ENCODE measurements at regions not wholly inside any gene's neighbourhood (a gene's known extent, or its start where the extent isn't known, plus 50 kb on each side); places are given as distances from the start of the nearest gene placed in this dataset.
A peak's percentile ranks its signal among the peaks of the same experiment; 100 is the strongest.

DNA sequence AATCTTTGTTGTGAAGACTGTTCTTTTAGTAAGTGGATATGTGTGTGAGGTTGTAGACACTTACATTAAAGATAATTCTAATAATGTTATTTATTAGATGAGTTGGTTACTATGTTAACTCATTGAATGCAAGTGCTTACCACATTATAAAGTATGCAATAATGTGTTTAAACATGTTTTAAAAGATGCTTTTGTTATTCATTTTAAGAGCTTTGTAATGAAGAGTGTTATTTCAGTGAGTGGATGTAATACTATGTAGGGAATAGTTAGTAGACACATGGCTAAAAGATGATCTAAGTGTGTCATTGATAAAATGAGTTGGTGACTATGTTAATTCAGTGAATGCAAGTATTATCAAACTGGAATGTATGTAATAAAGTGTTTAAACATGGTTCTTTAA, 70.0 kb upstream of the VOPP1 start:
- Mint-ChIP-seq H3K4me3 (no peak overlapping the region), H3K9me3 (no peaks in the 10 kb centered on the region), H3K27me3 (no peaks in the 10 kb centered on the region), H3K36me3 (ENCODE audit: insufficient read depth) (peaks cover 2% of the 10 kb centered on the region), H3K27ac (ENCODE audit: low read depth) (peak overlapping the region; percentile 62), H3K4me1 (peaks cover 10% of the 10 kb centered on the region)
- no peak for ATAC-seq (replicated peaks; ENCODE audit: extremely low read depth, poor library complexity, severe bottlenecking)
- no peak for DNase-seq (ENCODE audit: low spot score in 2 of 2)

DNA sequence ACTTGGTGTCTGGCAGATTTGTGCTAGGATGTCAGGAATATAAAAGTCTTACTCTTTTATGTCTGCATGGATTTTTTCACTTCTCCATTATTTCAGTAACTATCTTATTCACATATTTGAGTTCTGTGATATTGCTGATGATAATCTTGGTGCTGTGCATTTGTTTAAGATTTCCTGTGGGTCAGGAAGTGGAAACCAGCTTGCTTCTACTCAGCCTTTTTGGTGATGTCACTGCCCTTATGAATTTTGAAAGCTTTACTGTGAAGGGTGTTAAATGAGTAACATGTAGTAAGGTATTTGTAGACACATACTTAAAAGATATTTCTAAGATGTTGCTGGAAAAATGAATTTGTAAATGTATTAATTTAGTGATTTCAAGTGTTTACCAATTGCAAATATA, 69.5 kb upstream of the VOPP1 start:
- peaks cover 1% of the 10 kb centered on the region for H3K27me3 Mint-ChIP-seq
- peaks cover 10% of the 10 kb centered on the region for H3K4me1 Mint-ChIP-seq
- DNase-seq (ENCODE audit: low spot score in 2 of 2) (no peak), ATAC-seq (replicated peaks; ENCODE audit: extremely low read depth, poor library complexity, severe bottlenecking) (peak; percentile 72)
- no peak overlapping the region for H3K27ac Mint-ChIP-seq (ENCODE audit: low read depth)
- H3K9me3 Mint-ChIP-seq, result no peaks in the 10 kb centered on the region
- no peak overlapping the region for H3K4me3 Mint-ChIP-seq
- H3K36me3 Mint-ChIP-seq (ENCODE audit: insufficient read depth), result peaks cover 2% of the 10 kb centered on the region

DNA sequence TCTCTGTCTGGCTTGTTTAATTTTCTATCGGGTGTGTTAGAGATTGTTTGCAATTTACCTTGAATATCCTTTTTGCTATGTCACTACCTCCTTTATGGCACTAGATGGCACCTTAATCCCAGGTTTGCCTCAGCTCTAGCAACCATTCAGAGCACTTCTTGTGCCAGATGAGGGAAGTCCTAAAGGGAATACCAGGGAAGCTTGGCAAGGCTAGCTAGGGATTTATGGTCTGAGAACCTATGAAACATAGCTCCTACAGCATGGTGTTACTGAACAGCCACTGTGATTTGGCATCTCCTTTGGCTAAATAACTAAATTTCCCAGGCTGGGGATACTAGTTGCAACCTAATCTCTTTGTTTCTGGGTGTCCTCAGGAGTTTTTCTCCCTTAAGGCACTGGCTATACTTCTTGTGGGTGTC, 69.0 kb upstream of the VOPP1 start:
- no peak overlapping the region for H3K27ac Mint-ChIP-seq (ENCODE audit: low read depth)
- H3K36me3 Mint-ChIP-seq (ENCODE audit: insufficient read depth), result peaks cover 2% of the 10 kb centered on the region
- H3K9me3 Mint-ChIP-seq, result no peaks in the 10 kb centered on the region
- peaks cover 7% of the 10 kb centered on the region for H3K27me3 Mint-ChIP-seq
- DNase-seq (ENCODE audit: low spot score in 2 of 2) (no peak), ATAC-seq (replicated peaks; ENCODE audit: extremely low read depth, poor library complexity, severe bottlenecking) (peak; percentile 72)
- H3K4me3 Mint-ChIP-seq, result no peak overlapping the region
- peaks cover 10% of the 10 kb centered on the region for H3K4me1 Mint-ChIP-seq

DNA sequence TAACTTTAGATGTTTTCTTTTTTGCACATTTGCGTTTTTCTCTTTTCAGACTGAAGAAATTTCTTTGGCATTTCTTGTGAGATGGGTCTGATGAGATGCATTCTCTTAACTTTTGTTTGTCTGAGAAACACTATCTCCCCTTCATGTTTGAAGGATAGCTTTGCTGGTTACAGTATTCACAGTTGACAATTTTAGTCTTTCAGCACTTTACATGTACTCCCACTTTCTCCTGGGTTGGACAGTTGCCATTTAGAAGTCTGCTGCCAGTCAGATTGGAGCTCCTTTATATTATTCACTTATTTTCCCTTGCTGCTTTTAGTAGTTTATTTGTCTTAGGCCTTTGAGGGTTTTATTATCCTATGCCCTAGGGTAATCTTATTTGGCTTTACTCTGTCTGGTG, 67.3 kb upstream of the VOPP1 start:
- H3K27me3 Mint-ChIP-seq, result peaks cover 11% of the 10 kb centered on the region

DNA sequence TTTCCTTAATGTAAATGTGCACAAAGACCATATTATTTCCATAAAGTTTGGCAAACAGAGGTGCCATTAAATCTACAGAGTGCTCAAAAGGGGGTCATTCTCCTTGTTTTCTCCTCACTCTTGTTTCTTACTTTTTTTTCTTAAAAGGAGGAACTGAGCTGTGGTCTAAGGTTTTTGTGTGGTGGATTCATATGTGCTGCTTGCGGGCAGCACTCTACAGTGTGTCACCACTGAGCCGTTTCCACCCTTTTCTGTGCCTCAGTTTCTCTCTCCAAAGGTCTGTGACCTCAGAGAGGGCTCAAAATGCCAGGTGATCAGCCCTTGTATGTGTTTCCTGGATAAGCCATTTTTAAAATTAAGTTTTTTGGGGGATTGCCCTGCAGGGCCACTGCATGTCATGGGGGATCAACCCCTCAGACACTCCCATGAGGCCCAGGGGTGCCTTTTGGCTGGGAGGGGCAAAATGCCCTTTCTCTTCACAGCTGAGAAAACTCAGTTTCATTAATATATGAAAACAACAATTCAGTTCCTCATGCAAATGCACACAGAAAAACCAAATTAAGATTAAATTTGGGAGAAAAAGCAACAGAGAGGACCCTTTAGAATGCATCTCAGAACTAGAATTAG, 56.9 kb upstream of the VOPP1 start:
- Mint-ChIP-seq H3K36me3 (ENCODE audit: insufficient read depth) (no peaks in the 10 kb centered on the region), H3K9me3 (no peaks in the 10 kb centered on the region), H3K4me3 (no peak overlapping the region), H3K27me3 (peaks cover 21% of the 10 kb centered on the region), H3K27ac (ENCODE audit: low read depth) (no peak overlapping the region), H3K4me1 (no peaks in the 10 kb centered on the region)
- no peak for DNase-seq (ENCODE audit: low spot score in 2 of 2)
- no peak for ATAC-seq (replicated peaks; ENCODE audit: extremely low read depth, poor library complexity, severe bottlenecking)

More for the DNA sequence above, 67.3 kb upstream of the VOPP1 start:
- ATAC-seq (replicated peaks; ENCODE audit: extremely low read depth, poor library complexity, severe bottlenecking) (no peak), DNase-seq (ENCODE audit: low spot score in 2 of 2) (no peak)
- Mint-ChIP-seq H3K4me1 (peaks cover 10% of the 10 kb centered on the region), H3K9me3 (no peaks in the 10 kb centered on the region), H3K27ac (ENCODE audit: low read depth) (no peak overlapping the region), H3K36me3 (ENCODE audit: insufficient read depth) (peaks cover 2% of the 10 kb centered on the region), H3K4me3 (no peak overlapping the region)

DNA sequence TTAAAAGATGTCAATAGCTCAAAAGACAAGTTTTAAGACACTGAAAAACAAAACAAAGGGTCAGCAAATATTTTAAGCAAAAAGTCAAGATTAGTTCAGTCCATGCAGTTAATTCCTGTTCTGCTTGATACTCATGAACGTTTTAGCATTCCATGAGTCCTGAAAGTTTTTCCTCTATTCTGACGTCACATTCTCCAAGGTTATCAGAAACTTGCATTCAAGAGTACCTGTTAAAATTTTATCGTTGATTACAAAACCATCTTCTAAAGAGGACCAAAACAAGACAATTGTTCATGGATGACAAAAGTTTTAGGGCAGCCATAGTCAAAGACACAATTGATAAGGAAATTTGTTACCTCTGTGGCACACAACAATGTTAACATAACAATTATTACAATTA, 52.5 kb upstream of the VOPP1 start:
- no peaks in the 10 kb centered on the region for H3K9me3 Mint-ChIP-seq
- DNase-seq (ENCODE audit: low spot score in 2 of 2), result no peak
- no peak overlapping the region for H3K4me3 Mint-ChIP-seq
- no peak overlapping the region for H3K27ac Mint-ChIP-seq (ENCODE audit: low read depth)
- peaks cover 30% of the 10 kb centered on the region for H3K27me3 Mint-ChIP-seq
- no peaks in the 10 kb centered on the region for H3K4me1 Mint-ChIP-seq
- no peaks in the 10 kb centered on the region for H3K36me3 Mint-ChIP-seq (ENCODE audit: insufficient read depth)
- ATAC-seq (replicated peaks; ENCODE audit: extremely low read depth, poor library complexity, severe bottlenecking), result no peak

DNA sequence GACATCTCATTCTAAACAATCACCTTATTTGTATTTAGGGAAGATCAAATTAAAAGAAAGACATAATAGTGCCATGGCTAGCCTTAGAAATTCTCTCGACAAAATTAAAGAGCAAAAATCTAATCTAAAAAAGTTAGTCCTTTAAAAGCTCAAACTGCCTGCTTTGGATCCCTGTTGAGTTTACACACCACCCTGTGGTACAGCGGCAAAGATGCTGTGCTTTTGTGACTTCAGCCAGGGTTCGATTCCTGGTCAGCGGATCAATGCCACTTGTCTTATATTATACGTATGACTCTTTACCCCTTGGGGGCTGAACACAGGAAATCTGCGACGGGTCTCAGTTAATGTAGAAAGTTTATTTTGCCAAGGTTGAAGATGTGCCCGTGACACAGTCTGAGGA, 51.3 kb upstream of the VOPP1 start:
- H3K27me3 Mint-ChIP-seq, result peaks cover 29% of the 10 kb centered on the region
- H3K9me3 Mint-ChIP-seq, result no peaks in the 10 kb centered on the region
- DNase-seq (ENCODE audit: low spot score in 2 of 2) (no peak), ATAC-seq (replicated peaks; ENCODE audit: extremely low read depth, poor library complexity, severe bottlenecking) (no peak)
- H3K4me3 Mint-ChIP-seq, result no peak overlapping the region
- H3K4me1 Mint-ChIP-seq, result no peaks in the 10 kb centered on the region
- no peaks in the 10 kb centered on the region for H3K36me3 Mint-ChIP-seq (ENCODE audit: insufficient read depth)
- no peak overlapping the region for H3K27ac Mint-ChIP-seq (ENCODE audit: low read depth)

DNA sequence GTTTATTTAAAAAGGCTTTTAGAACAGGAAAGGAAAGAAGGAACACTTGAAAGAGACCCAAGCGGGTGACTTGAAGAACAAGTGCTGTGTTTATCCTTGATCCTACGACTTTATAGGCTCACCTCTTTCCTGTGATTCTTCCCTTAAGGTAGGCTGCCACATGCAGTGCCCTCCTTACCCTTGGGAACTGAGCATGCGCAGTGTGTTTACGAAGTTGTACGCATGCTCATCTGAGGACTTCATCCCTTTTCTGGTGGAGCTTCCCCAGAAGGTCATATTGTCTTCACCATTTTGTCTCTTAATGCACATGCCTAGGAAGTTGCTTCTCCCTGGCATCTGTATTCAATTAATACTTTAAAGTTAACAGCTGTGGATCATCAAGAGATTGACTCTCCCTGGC, 49.9 kb upstream of the VOPP1 start:
- DNase-seq (ENCODE audit: low spot score in 2 of 2) (no peak), ATAC-seq (replicated peaks; ENCODE audit: extremely low read depth, poor library complexity, severe bottlenecking) (no peak)
- Mint-ChIP-seq H3K4me3 (no peak overlapping the region), H3K4me1 (no peaks in the 10 kb centered on the region), H3K27ac (ENCODE audit: low read depth) (no peak overlapping the region), H3K9me3 (no peaks in the 10 kb centered on the region), H3K36me3 (ENCODE audit: insufficient read depth) (peaks cover 2% of the 10 kb centered on the region), H3K27me3 (peaks cover 39% of the 10 kb centered on the region)
